ENCODE measurements at regions not wholly inside any gene's neighbourhood (a gene's known extent, or its start where the extent isn't known, plus 50 kb on each side); places are given as distances from the start of the nearest gene placed in this dataset.

DNA sequence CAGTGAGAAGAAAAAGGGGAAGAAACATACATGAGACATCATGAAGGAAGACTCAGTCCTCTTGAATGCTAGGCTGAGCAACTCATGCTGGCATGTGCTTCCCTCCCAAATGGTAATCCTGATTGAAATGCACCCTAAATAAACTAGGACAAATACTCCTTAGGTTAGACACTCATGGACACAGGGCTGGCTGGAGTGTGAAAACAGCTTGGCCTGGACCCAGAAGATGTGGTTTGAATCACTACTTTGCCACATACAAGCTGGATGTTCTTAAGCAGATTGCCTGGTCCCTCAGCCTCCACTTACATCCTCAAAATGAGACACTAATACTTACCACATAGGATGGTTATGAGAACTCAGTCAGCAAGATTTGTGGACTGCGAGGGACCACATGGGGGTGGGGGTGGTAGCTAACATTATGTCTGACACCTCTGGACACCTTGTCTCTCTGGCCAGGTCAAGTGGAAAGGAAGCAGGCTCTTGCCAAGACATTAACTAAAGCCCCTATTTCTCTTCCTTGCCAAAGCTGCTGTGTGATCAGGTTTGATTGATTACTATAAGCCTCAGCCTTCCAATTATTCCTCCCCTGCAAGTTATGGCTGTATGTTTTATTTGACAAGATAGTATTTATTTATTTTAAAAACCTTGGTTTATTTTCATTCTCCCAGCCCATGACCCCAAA, 138.9 kb upstream of the SLC7A14 start:
- TF ChIP-seq, protein P1, sequence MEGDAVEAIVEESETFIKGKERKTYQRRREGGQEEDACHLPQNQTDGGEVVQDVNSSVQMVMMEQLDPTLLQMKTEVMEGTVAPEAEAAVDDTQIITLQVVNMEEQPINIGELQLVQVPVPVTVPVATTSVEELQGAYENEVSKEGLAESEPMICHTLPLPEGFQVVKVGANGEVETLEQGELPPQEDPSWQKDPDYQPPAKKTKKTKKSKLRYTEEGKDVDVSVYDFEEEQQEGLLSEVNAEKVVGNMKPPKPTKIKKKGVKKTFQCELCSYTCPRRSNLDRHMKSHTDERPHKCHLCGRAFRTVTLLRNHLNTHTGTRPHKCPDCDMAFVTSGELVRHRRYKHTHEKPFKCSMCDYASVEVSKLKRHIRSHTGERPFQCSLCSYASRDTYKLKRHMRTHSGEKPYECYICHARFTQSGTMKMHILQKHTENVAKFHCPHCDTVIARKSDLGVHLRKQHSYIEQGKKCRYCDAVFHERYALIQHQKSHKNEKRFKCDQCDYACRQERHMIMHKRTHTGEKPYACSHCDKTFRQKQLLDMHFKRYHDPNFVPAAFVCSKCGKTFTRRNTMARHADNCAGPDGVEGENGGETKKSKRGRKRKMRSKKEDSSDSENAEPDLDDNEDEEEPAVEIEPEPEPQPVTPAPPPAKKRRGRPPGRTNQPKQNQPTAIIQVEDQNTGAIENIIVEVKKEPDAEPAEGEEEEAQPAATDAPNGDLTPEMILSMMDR (IDR thresholded peaks at IDR 0.05) = no peak
- TF ChIP-seq MEF2A (IDR thresholded peaks at IDR 0.05; ENCODE audit: borderline replicate concordance, low read depth) = no peak

Measured in SK-N-SH (cell line).